ENCODE measurements at regions not wholly inside any gene's neighbourhood (a gene's known extent, or its start where the extent isn't known, plus 50 kb on each side); places are given as distances from the start of the nearest gene placed in this dataset.

DNA sequence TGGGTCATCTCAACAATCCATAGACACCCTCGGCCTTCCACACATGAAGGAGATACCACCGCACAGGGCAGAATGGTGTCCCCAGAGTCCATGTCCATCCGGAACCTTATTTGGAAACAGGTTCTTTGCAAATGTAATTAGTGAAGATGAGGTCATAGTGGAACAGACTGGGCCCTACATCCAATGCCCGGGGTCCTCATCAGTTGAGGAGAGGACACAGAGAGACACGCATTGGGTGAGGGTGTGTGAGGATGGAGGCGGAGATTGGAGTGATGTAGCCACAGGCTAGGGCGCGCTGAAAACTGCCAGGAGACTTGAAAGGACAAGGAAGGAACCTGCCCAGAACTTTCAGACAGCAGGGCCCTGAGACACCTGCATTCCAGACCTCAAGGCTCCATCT lies 169.4 kb downstream of the ENGASE start:
- H3K27me3 ChIP-seq (ENCODE audit: control insufficient read depth, extremely low read depth, insufficient read depth, low read length): peaks cover 8% of the 10 kb centered on the region
- H3K27ac ChIP-seq (ENCODE audit: control insufficient read depth, insufficient read depth, low read length): no peak overlapping the region
- H3K79me2 ChIP-seq (ENCODE audit: control insufficient read depth, insufficient read depth, low read length): no peaks in the 10 kb centered on the region
- no peaks in the 10 kb centered on the region for H4K20me1 ChIP-seq (ENCODE audit: control insufficient read depth, extremely low read depth, insufficient read depth, low read length)
- no peaks in the 10 kb centered on the region for H3K9me1 ChIP-seq (ENCODE audit: control insufficient read depth, extremely low read depth, insufficient read depth, low read length)
- TF ChIP-seq EZH2 (IDR thresholded peaks at IDR 0.05; ENCODE audit: low read length): no peak
- TF ChIP-seq, protein P1, sequence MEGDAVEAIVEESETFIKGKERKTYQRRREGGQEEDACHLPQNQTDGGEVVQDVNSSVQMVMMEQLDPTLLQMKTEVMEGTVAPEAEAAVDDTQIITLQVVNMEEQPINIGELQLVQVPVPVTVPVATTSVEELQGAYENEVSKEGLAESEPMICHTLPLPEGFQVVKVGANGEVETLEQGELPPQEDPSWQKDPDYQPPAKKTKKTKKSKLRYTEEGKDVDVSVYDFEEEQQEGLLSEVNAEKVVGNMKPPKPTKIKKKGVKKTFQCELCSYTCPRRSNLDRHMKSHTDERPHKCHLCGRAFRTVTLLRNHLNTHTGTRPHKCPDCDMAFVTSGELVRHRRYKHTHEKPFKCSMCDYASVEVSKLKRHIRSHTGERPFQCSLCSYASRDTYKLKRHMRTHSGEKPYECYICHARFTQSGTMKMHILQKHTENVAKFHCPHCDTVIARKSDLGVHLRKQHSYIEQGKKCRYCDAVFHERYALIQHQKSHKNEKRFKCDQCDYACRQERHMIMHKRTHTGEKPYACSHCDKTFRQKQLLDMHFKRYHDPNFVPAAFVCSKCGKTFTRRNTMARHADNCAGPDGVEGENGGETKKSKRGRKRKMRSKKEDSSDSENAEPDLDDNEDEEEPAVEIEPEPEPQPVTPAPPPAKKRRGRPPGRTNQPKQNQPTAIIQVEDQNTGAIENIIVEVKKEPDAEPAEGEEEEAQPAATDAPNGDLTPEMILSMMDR (optimal IDR thresholded peaks at IDR 0.05 in 1 of 3, IDR thresholded peaks at IDR 0.05 in 1 of 3, conservative IDR thresholded peaks at IDR 0.05 in 1 of 3; ENCODE audit: extremely low read depth in 1 of 3, insufficient read depth in 2 of 3, low read length in 3 of 3): no peak
- no peak overlapping the region for H2AFZ ChIP-seq (ENCODE audit: control insufficient read depth, low read length)
- no peak overlapping the region for H3K9ac ChIP-seq (ENCODE audit: control insufficient read depth, extremely low read depth, insufficient read depth, low read length)
- no peak overlapping the region for H3K4me2 ChIP-seq (ENCODE audit: control insufficient read depth, extremely low read depth, insufficient read depth, low read depth, low read length)
- H3K4me3 ChIP-seq (ENCODE audit: control insufficient read depth in 2 of 3, extremely low read depth in 1 of 3, insufficient read depth in 2 of 3, low read depth in 1 of 3, low read length in 3 of 3): no peak overlapping the region
- H3K36me3 ChIP-seq (ENCODE audit: control insufficient read depth in 2 of 2, extremely low read depth in 1 of 2, insufficient read depth in 2 of 2, low read length in 2 of 2): no peaks in the 10 kb centered on the region
- H3K9me3 ChIP-seq (ENCODE audit: control insufficient read depth, low read depth, low read length): no peaks in the 10 kb centered on the region
- FAIRE-seq (no peak), DNase-seq (ENCODE audit: low read depth, low spot score) (no peak)
- dilution Hi-C loops (cut with MboI; ENCODE audit: extremely low pct_ligation_motif_present, low sequenced_read_pairs): no loop called here
- H3K4me1 ChIP-seq (ENCODE audit: control insufficient read depth, extremely low read depth, insufficient read depth, low read length): no peaks in the 10 kb centered on the region

DNA sequence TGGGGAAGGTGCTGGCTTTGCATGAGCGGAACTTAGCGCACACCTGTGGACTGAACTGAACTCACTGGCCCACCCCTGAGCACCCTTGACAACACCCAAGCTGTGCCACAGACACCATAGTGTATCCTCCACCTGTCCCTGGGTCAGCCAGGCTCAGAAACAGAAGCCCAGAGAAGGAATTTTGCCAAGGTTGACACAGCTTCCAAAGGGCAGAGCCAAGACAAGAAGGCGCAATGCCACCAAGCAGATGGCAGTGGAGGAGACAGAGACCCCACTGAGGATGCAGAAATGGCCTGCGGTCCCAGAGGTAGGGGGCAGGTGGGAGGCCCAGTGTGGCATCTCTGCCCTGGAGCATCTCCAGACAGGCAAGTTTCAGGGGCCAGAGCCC lies 169.0 kb downstream of the ENGASE start:
- no peak overlapping the region for H3K4me2 ChIP-seq (ENCODE audit: control insufficient read depth, extremely low read depth, insufficient read depth, low read depth, low read length)
- no peak overlapping the region for H2AFZ ChIP-seq (ENCODE audit: control insufficient read depth, low read length)
- H3K9me1 ChIP-seq (ENCODE audit: control insufficient read depth, extremely low read depth, insufficient read depth, low read length): no peaks in the 10 kb centered on the region
- H3K9me3 ChIP-seq (ENCODE audit: control insufficient read depth, low read depth, low read length): no peaks in the 10 kb centered on the region
- no peaks in the 10 kb centered on the region for H3K36me3 ChIP-seq (ENCODE audit: control insufficient read depth in 2 of 2, extremely low read depth in 1 of 2, insufficient read depth in 2 of 2, low read length in 2 of 2)
- H3K27ac ChIP-seq (ENCODE audit: control insufficient read depth, insufficient read depth, low read length): no peak overlapping the region
- no peak for DNase-seq (ENCODE audit: low read depth, low spot score)
- peaks cover 8% of the 10 kb centered on the region for H3K27me3 ChIP-seq (ENCODE audit: control insufficient read depth, extremely low read depth, insufficient read depth, low read length)
- no peak overlapping the region for H3K9ac ChIP-seq (ENCODE audit: control insufficient read depth, extremely low read depth, insufficient read depth, low read length)
- dilution Hi-C loops (cut with MboI; ENCODE audit: extremely low pct_ligation_motif_present, low sequenced_read_pairs): no loop called here
- no peak overlapping the region for H3K4me3 ChIP-seq (ENCODE audit: control insufficient read depth in 2 of 3, extremely low read depth in 1 of 3, insufficient read depth in 2 of 3, low read depth in 1 of 3, low read length in 3 of 3)
- no peaks in the 10 kb centered on the region for H4K20me1 ChIP-seq (ENCODE audit: control insufficient read depth, extremely low read depth, insufficient read depth, low read length)
- H3K79me2 ChIP-seq (ENCODE audit: control insufficient read depth, insufficient read depth, low read length): no peaks in the 10 kb centered on the region
- TF ChIP-seq EZH2 (IDR thresholded peaks at IDR 0.05; ENCODE audit: low read length): no peak
- TF ChIP-seq, protein P1 (optimal IDR thresholded peaks at IDR 0.05 in 1 of 3, IDR thresholded peaks at IDR 0.05 in 1 of 3, conservative IDR thresholded peaks at IDR 0.05 in 1 of 3; ENCODE audit: extremely low read depth in 1 of 3, insufficient read depth in 2 of 3, low read length in 3 of 3): no peak
- H3K4me1 ChIP-seq (ENCODE audit: control insufficient read depth, extremely low read depth, insufficient read depth, low read length): no peaks in the 10 kb centered on the region
- no peak for FAIRE-seq

All from keratinocyte (primary cell).